Fibroblast of the aortic adventitia (primary cell): ENCODE measurements at regions not wholly inside any gene's neighbourhood (a gene's known extent, or its start where the extent isn't known, plus 50 kb on each side); places are given as distances from the start of the nearest gene placed in this dataset.

Experiments
- DNase-seq: peaks from one replicate; pipeline ENCODE4 v3.0.0-alpha.2; 2010; ENCODE audit warnings: low read depth
- H3K4me3 ChIP-seq: 2 replicates; pipeline ENCODE4 v1.5.1; 2011; ENCODE audit warnings: low read depth, mild to moderate bottlenecking, control low read depth, low read length, moderate library complexity
- TF ChIP-seq, protein P1 (sequence below): IDR thresholded peaks from 2 replicates; pipeline ENCODE4 v1.5.1; 2011; ENCODE audit warnings: mild to moderate bottlenecking, low read length, control low read depth, inconsistent platforms; ENCODE audit not compliant: insufficient read depth

GRCh38 chr2:200156166-200156835, 150.2 kb upstream of the SPATS2L start:
- DNase-seq, result peak; percentile 83
- peak overlapping the region; percentile 49 for H3K4me3 ChIP-seq
- TF ChIP-seq, protein P1, sequence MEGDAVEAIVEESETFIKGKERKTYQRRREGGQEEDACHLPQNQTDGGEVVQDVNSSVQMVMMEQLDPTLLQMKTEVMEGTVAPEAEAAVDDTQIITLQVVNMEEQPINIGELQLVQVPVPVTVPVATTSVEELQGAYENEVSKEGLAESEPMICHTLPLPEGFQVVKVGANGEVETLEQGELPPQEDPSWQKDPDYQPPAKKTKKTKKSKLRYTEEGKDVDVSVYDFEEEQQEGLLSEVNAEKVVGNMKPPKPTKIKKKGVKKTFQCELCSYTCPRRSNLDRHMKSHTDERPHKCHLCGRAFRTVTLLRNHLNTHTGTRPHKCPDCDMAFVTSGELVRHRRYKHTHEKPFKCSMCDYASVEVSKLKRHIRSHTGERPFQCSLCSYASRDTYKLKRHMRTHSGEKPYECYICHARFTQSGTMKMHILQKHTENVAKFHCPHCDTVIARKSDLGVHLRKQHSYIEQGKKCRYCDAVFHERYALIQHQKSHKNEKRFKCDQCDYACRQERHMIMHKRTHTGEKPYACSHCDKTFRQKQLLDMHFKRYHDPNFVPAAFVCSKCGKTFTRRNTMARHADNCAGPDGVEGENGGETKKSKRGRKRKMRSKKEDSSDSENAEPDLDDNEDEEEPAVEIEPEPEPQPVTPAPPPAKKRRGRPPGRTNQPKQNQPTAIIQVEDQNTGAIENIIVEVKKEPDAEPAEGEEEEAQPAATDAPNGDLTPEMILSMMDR, result no peak

- no peak overlapping the region for H3K4me3 ChIP-seq
- DNase-seq, result no peak
- TF ChIP-seq, protein P1, result no peak
Observed at GRCh38 chr2:200158647-200159356, 147.7 kb upstream of the SPATS2L start.

- TF ChIP-seq, protein P1, result no peak
- H3K4me3 ChIP-seq, result no peak overlapping the region
- DNase-seq, result no peak
Observed at GRCh38 chr2:200159357-200159707, 147.2 kb upstream of the SPATS2L start.

GRCh38 chr2:200159829-200160781, 146.4 kb upstream of the SPATS2L start:
- DNase-seq, result no peak
- TF ChIP-seq, protein P1, result no peak
- H3K4me3 ChIP-seq, result no peak overlapping the region

DNA sequence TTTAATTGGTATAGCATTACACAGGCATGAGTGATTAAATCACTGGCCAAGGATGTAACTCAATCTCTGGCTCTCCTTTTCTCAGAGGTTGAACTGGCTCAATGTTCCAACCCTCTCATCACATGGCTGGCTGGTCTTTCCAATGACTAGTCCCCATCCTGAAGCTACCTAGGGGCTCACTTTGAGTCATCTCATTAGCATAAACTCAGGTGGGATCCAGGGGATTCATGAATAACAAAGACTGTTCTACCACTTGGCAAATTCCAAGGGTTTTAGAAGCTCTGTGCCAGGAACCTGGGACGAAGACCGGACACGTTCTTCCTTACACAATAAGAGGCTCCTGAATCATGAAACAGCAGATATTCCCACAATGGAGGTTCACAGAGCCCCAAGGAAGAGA, 145.0 kb upstream of the SPATS2L start:
- H3K4me3 ChIP-seq, result no peak overlapping the region
- no peak for DNase-seq
- TF ChIP-seq, protein P1, result no peak

- no peak overlapping the region for H3K4me3 ChIP-seq
- DNase-seq, result no peak
- TF ChIP-seq, protein P1, result no peak
Observed at GRCh38 chr2:200165687-200166086, 140.8 kb upstream of the SPATS2L start.
